Thoracic aorta (tissue), 2 donors: ENCODE measurements at regions not wholly inside any gene's neighbourhood (a gene's known extent, or its start where the extent isn't known, plus 50 kb on each side); places are given as distances from the start of the nearest gene placed in this dataset.

Source experiments
- ATAC-seq: fragments of 150-250 bp; one replicate; pipeline ENCODE4 v1.8.0; 2017; ENCODE audit warnings: low read depth; ENCODE audit not compliant: insufficient number of reproducible peaks, low FRiP score
- DNase-seq: peaks from one replicate; pipeline ENCODE4 v3.0.0-alpha.2; 2020; ENCODE audit warnings: low spot score
- H3K27ac ChIP-seq, 2 donors: fragments of 200-600 bp; sonication (generic); 1 replicate in 1 of 2; 2 replicates in 1 of 2; pipeline ENCODE4 v1.5.1; 2016; ENCODE audit warnings: mild to moderate bottlenecking in 2 of 2, moderate library complexity in 2 of 2
- H3K27me3 ChIP-seq: fragments of 200-600 bp; sonication (generic); replicated peaks from 2 replicates; pipeline ENCODE4 v1.6.0; 2016; ENCODE audit warnings: mild to moderate bottlenecking; ENCODE audit not compliant: insufficient read depth
- H3K36me3 ChIP-seq: fragments of 200-600 bp; sonication (generic); one replicate; pipeline ENCODE4 v1.5.1; 2016
- H3K4me1 ChIP-seq, 2 donors: fragments of 200-600 bp; sonication (generic); 1 replicate in 1 of 2; 2 replicates in 1 of 2; pipeline versions ENCODE4 v1.5.1 to v1.6.0; 2016; ENCODE audit warnings: low read depth in 2 of 2, mild to moderate bottlenecking in 1 of 2; ENCODE audit not compliant: control insufficient read depth in 1 of 2
- H3K4me3 ChIP-seq: fragments of 200-600 bp; sonication (generic); 2 replicates; pipeline ENCODE4 v1.5.1; 2016; ENCODE audit warnings: mild to moderate bottlenecking
- H3K9me3 ChIP-seq: fragments of 200-600 bp; sonication (generic); 2 replicates; pipeline ENCODE4 v1.5.1; 2016
- TF ChIP-seq, protein P1 (sequence below): fragments of 200-600 bp; sonication (generic); IDR thresholded peaks from one replicate; pipeline ENCODE4 v1.5.1; 2019; ENCODE audit warnings: antibody characterized with exemption

- no peaks in the 10 kb centered on the region for H3K27me3 ChIP-seq
- TF ChIP-seq, protein P1, sequence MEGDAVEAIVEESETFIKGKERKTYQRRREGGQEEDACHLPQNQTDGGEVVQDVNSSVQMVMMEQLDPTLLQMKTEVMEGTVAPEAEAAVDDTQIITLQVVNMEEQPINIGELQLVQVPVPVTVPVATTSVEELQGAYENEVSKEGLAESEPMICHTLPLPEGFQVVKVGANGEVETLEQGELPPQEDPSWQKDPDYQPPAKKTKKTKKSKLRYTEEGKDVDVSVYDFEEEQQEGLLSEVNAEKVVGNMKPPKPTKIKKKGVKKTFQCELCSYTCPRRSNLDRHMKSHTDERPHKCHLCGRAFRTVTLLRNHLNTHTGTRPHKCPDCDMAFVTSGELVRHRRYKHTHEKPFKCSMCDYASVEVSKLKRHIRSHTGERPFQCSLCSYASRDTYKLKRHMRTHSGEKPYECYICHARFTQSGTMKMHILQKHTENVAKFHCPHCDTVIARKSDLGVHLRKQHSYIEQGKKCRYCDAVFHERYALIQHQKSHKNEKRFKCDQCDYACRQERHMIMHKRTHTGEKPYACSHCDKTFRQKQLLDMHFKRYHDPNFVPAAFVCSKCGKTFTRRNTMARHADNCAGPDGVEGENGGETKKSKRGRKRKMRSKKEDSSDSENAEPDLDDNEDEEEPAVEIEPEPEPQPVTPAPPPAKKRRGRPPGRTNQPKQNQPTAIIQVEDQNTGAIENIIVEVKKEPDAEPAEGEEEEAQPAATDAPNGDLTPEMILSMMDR, result no peak
- no peak overlapping the region for H3K4me3 ChIP-seq
- no peaks in the 10 kb centered on the region for H3K36me3 ChIP-seq
- ATAC-seq, result no peak
- no peak for DNase-seq
- no peak overlapping the region for H3K27ac ChIP-seq
- H3K4me1 ChIP-seq, result peaks cover 5 to 12% of the 10 kb centered on the region in 2 donors
- H3K9me3 ChIP-seq, result no peaks in the 10 kb centered on the region
These were observed 121.4 kb upstream of the ZNF618 start for GRCh38 chr9:113754739-113755138.

- H3K27me3 ChIP-seq, result no peaks in the 10 kb centered on the region
- H3K4me1 ChIP-seq, result peaks cover 5 to 12% of the 10 kb centered on the region in 2 donors
- H3K9me3 ChIP-seq, result peaks cover 3% of the 10 kb centered on the region
- ATAC-seq, result no peak
- TF ChIP-seq, protein P1, result no peak
- no peak for DNase-seq
- no peak overlapping the region for H3K4me3 ChIP-seq
- H3K27ac ChIP-seq, result no peak overlapping the region
- H3K36me3 ChIP-seq, result no peaks in the 10 kb centered on the region
These were observed 120.7 kb upstream of the ZNF618 start for GRCh38 chr9:113755433-113755832.

GRCh38 chr9:113756476-113757192 is 119.5 kb upstream of the ZNF618 start:
- ATAC-seq, result no peak
- no peak for DNase-seq
- Histone ChIP-seq H3K9me3 (peaks cover 3% of the 10 kb centered on the region), H3K4me1 (peaks cover 5 to 12% of the 10 kb centered on the region in 2 donors), H3K27me3 (no peaks in the 10 kb centered on the region), H3K27ac (no peak overlapping the region), H3K4me3 (no peak overlapping the region), H3K36me3 (no peaks in the 10 kb centered on the region)
- TF ChIP-seq, protein P1, result no peak

- DNase-seq (no peak), ATAC-seq (no peak)
- peaks cover 0 to 10% of the 10 kb centered on the region in 2 donors for H3K4me1 ChIP-seq
- H3K4me3 ChIP-seq, result no peak overlapping the region
- no peaks in the 10 kb centered on the region for H3K36me3 ChIP-seq
- no peak overlapping the region for H3K27ac ChIP-seq
- TF ChIP-seq, protein P1, result no peak
- H3K27me3 ChIP-seq, result no peaks in the 10 kb centered on the region
- H3K9me3 ChIP-seq, result peaks cover 3% of the 10 kb centered on the region
These were observed 112.7 kb upstream of the ZNF618 start for GRCh38 chr9:113763429-113763828.

DNA sequence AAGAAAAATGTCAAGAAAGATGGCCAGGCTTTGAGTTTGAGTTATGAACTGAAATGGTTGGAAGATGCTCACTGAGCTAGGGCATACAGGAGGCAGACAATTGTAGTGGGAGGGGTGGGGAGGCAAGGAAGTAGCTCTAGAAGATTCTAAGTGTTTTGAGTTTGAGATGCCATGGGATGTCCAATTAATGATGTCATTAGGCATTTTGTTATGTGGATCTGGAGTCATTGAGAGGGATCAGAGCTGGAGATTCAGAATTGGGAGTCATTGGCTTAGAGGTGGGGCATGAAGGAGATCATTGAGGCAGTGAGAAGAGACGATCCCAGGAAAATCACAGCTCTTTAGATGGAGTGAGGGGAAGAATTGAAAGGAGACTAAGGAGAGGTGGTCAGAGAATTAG is 111.5 kb upstream of the ZNF618 start:
- H3K4me3 ChIP-seq, result no peak overlapping the region
- TF ChIP-seq, protein P1, result no peak
- no peak for DNase-seq

More for the DNA sequence above, 111.5 kb upstream of the ZNF618 start:
- no peak for ATAC-seq
- H3K36me3 ChIP-seq, result no peaks in the 10 kb centered on the region
- H3K9me3 ChIP-seq, result peaks cover 3% of the 10 kb centered on the region
- no peak overlapping the region for H3K27ac ChIP-seq
- no peaks in the 10 kb centered on the region for H3K27me3 ChIP-seq
- peaks cover 0 to 16% of the 10 kb centered on the region in 2 donors for H3K4me1 ChIP-seq
